HUDEP-2 (cell line): ENCODE measurements at regions not wholly inside any gene's neighbourhood (a gene's known extent, or its start where the extent isn't known, plus 50 kb on each side); places are given as distances from the start of the nearest gene placed in this dataset.

Experiments used
- DNase-seq, 76 experiments: peaks; one replicate each; lab custom pipeline; 2025; ENCODE audit not compliant: unreplicated experiment in 76 of 76; lab: John Stamatoyannopoulos, UW

DNA sequence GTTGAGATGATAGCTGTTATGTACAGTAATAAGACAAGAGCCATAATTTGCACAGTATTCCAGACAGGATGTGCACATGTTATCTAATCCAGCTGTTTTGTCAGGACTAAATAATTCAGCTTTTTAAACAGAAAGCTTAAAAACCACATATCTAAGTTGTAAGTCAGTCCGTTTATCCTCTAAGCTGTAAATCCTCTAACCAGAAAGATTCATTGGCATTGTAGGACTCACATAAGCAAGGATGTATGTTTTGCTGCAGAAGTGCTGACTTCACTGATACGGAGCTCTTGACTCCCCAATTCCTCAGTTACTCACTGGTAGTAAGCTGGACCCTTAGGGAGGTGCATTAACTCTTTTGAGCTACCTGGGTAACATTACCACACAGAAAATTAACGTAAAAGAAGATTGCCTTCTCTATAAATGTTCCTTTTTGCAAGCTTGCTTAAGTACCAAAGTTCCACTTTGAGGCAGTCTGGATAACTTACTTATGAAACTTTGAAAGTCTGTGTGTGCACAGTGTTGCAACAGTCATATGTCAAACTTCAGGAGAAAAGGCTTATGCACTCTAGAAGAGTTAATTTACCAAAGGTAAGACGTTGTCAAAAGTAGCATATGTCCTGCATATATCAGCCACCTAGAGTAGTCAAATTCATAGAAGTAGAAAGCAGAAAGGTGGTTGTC lies 58.3 kb upstream of the MAGEB2 start:
- DNase-seq: no peak

DNA sequence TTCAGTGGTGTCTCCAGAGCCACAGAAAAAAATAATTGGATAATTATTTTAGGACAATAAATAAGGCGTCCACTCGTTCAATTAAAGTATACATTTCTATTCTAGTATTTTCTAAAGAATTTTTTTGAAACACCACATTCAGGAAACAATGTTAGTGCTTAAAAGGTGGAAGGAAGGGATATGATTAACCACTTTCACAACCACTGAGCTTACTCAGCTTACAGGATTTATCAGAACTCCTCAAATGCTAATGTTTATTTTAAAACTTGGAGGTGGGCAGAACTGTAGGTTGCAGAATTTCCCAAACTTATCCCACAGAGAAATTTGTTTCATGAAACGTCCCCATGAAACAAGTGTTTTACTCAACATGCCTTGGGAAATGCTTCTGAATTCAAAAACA lies 54.3 kb upstream of the MAGEB2 start:
- DNase-seq: no peak
